Panc1 (cell line): ENCODE measurements at regions not wholly inside any gene's neighbourhood (a gene's known extent, or its start where the extent isn't known, plus 50 kb on each side); places are given as distances from the start of the nearest gene placed in this dataset.

Experiments used
- ATAC-seq: fragments of 200-7000 bp; cut with Tn5 transposase; 2 replicates; pipeline ENCODE4 v1.9.1; 2020; ENCODE audit warnings: mild to moderate bottlenecking, moderate library complexity
- BruUV-seq: library from RNA; stranded (reverse); fragments of 400-500 nt; replicated peaks from 2 replicates; lab custom pipeline; 2021; lab: Mats Ljungman, UMichigan
- CTCF ChIA-PET: fragments of 300-600 bp; sonication (Branson Sonifier 250); formaldehyde crosslinking; loops from one replicate; lab custom pipeline; 2022; ENCODE audit warnings: antibody characterized with exemption; lab: Charles Lee
- POLR2A ChIA-PET: fragments of 300-600 bp; sonication (Branson Sonifier 250); formaldehyde crosslinking; loops from one replicate; lab custom pipeline; 2022; ENCODE audit warnings: antibody characterized with exemption; lab: Charles Lee
- DNase-seq: peaks from one replicate; pipeline ENCODE4 v3.0.0-alpha.2; 2010; ENCODE audit warnings: low read depth, low spot score
- H3K27ac ChIP-seq: 2 replicates; pipeline ENCODE4 v1.5.1; 2011; ENCODE audit warnings: mild to moderate bottlenecking, low read length, inconsistent platforms
- H3K27me3 ChIP-seq: fragments of 200-500 bp; sonication (Bioruptor generic); 2 replicates; pipeline ENCODE4 v1.6.0; 2014; ENCODE audit warnings: low read length, inconsistent platforms; ENCODE audit not compliant: control insufficient read depth, insufficient read depth
- H3K36me3 ChIP-seq: fragments of 200-500 bp; sonication (Bioruptor generic); 2 replicates; pipeline ENCODE4 v1.5.1; 2014; ENCODE audit warnings: inconsistent platforms, mild to moderate bottlenecking, low read length, moderate library complexity; ENCODE audit not compliant: control insufficient read depth, insufficient read depth
- H3K4me1 ChIP-seq: 2 replicates; pipeline ENCODE4 v1.5.1; 2011; ENCODE audit warnings: inconsistent platforms, mild to moderate bottlenecking, low read length, moderate library complexity; ENCODE audit not compliant: control insufficient read depth, insufficient read depth
- H3K4me3 ChIP-seq, 2 experiments: 2 replicates each; pipeline ENCODE4 v1.5.1; 2011 to 2012; ENCODE audit warnings: low read depth in 2 of 2, low read length in 2 of 2, mild to moderate bottlenecking in 2 of 2, inconsistent platforms in 1 of 2, moderate library complexity in 1 of 2
- H3K9me3 ChIP-seq: fragments of 200-500 bp; sonication (Bioruptor generic); 2 replicates; pipeline ENCODE4 v1.5.1; 2014; ENCODE audit warnings: low read depth, mild to moderate bottlenecking, inconsistent platforms, low read length, moderate library complexity; ENCODE audit not compliant: control insufficient read depth, insufficient read depth
- POLR2AphosphoS5 ChIP-seq: IDR thresholded peaks from 2 replicates; pipeline ENCODE4 v1.6.1; 2012; ENCODE audit warnings: mild to moderate bottlenecking, low read depth, low read length, moderate library complexity
- SIN3A ChIP-seq: IDR thresholded peaks from 2 replicates; pipeline ENCODE4 v1.6.1; 2012; ENCODE audit warnings: low read depth, mild to moderate bottlenecking, low read length, moderate library complexity, borderline replicate concordance; ENCODE audit not compliant: insufficient read depth
- TCF7L2 ChIP-seq: IDR thresholded peaks from 2 replicates; pipeline ENCODE4 v1.6.1; 2011; ENCODE audit warnings: mild to moderate bottlenecking, low read depth, low read length, inconsistent platforms
- in situ Hi-C: cut with HindIII; loops from 2 replicates; pipeline ENCODE4 v1.10.0; 2016; ENCODE audit warnings: low sequenced_read_pairs, low pct_unique_long_range_greater_than_20kb
- intact Hi-C: fragments of 100-400 bp; cut with micrococcal nuclease; formaldehyde crosslinking; loops from one replicate; pipeline ENCODE4 v1.10.0; 2022; ENCODE audit not compliant: unreplicated experiment
- TF ChIP-seq, protein P1 (sequence below): fragments of 450-650 bp; IDR thresholded peaks from 2 replicates; pipeline ENCODE4 v1.5.1; 2017; ENCODE audit warnings: mild to moderate bottlenecking
- TF ChIP-seq, protein P2 (sequence below), 2 experiments: IDR thresholded peaks; 2 replicates each; pipeline ENCODE4 v1.6.1; 2011 to 2012; ENCODE audit warnings: low read depth in 2 of 2, control low read depth in 1 of 2, low read length in 1 of 2, mild to moderate bottlenecking in 1 of 2, moderate library complexity in 1 of 2; ENCODE audit not compliant: insufficient read depth in 1 of 2

DNA sequence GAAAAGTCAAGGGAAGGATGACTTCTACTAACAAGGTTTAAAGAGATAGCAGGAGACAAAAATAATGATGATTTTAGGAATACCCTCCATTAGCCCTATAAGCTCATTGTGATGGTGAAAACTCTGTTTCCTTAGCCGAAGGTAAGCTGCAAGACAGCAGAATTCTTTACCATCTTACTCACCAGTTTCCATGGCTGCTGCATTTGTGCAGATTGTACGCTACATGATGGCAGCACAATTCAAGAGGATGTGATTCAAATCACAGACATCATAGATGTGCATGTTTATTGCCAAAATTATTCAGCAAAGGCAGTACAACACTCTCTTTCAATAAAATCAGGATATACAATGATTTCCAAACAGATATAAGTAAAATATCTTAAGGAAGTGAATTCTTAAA lies 175.6 kb downstream of the SPATA31D1 start:
- ChIA-PET POLR2A (no interaction called here), CTCF (no interaction called here)
- no peaks in the 10 kb centered on the region for H3K4me1 ChIP-seq
- no peak overlapping the region for H3K27ac ChIP-seq
- DNase-seq (no peak), ATAC-seq (no peak)
- no peaks in the 10 kb centered on the region for H3K27me3 ChIP-seq
- H3K36me3 ChIP-seq: no peaks in the 10 kb centered on the region
- H3K9me3 ChIP-seq: no peaks in the 10 kb centered on the region
- in situ Hi-C loops: no loop called here
- no peak overlapping the region for H3K4me3 ChIP-seq
- no TSS peak for BruUV-seq
- intact Hi-C loops: no loop called here
- TF ChIP-seq POLR2AphosphoS5 (no peak), TCF7L2 (no peak), SIN3A (no peak)
- TF ChIP-seq, protein P1, sequence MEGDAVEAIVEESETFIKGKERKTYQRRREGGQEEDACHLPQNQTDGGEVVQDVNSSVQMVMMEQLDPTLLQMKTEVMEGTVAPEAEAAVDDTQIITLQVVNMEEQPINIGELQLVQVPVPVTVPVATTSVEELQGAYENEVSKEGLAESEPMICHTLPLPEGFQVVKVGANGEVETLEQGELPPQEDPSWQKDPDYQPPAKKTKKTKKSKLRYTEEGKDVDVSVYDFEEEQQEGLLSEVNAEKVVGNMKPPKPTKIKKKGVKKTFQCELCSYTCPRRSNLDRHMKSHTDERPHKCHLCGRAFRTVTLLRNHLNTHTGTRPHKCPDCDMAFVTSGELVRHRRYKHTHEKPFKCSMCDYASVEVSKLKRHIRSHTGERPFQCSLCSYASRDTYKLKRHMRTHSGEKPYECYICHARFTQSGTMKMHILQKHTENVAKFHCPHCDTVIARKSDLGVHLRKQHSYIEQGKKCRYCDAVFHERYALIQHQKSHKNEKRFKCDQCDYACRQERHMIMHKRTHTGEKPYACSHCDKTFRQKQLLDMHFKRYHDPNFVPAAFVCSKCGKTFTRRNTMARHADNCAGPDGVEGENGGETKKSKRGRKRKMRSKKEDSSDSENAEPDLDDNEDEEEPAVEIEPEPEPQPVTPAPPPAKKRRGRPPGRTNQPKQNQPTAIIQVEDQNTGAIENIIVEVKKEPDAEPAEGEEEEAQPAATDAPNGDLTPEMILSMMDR: no peak
- TF ChIP-seq, protein P2, sequence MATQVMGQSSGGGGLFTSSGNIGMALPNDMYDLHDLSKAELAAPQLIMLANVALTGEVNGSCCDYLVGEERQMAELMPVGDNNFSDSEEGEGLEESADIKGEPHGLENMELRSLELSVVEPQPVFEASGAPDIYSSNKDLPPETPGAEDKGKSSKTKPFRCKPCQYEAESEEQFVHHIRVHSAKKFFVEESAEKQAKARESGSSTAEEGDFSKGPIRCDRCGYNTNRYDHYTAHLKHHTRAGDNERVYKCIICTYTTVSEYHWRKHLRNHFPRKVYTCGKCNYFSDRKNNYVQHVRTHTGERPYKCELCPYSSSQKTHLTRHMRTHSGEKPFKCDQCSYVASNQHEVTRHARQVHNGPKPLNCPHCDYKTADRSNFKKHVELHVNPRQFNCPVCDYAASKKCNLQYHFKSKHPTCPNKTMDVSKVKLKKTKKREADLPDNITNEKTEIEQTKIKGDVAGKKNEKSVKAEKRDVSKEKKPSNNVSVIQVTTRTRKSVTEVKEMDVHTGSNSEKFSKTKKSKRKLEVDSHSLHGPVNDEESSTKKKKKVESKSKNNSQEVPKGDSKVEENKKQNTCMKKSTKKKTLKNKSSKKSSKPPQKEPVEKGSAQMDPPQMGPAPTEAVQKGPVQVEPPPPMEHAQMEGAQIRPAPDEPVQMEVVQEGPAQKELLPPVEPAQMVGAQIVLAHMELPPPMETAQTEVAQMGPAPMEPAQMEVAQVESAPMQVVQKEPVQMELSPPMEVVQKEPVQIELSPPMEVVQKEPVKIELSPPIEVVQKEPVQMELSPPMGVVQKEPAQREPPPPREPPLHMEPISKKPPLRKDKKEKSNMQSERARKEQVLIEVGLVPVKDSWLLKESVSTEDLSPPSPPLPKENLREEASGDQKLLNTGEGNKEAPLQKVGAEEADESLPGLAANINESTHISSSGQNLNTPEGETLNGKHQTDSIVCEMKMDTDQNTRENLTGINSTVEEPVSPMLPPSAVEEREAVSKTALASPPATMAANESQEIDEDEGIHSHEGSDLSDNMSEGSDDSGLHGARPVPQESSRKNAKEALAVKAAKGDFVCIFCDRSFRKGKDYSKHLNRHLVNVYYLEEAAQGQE (IDR thresholded peaks at IDR 0.05; ENCODE audit: insufficient read depth in 1 of 2, low read depth in 2 of 2, low read length in 1 of 2): no peak

DNA sequence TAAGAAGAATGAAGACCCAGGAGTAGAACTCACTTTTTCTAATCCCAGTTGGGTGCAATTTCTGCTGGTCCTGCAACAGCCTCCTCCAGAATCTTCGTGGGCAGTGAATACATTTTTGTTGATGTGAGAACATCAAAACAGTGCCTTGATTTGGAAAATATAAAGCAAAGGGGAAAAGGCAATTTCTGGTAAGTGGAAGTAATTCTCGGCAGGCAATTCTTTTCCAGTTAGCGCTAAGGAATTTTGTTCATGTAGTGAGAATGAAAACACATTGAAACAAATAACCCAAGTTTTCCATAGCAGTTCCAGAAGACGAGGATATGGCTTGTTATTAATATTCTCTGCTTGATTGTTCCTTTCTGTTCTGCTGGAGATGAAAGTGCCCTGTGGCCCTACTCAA lies 178.7 kb downstream of the SPATA31D1 start:
- ATAC-seq: no peak
- DNase-seq: no peak
- TF ChIP-seq TCF7L2: no peak
- TF ChIP-seq, protein P2 (IDR thresholded peaks at IDR 0.05; ENCODE audit: insufficient read depth in 1 of 2, low read depth in 2 of 2, low read length in 1 of 2): no peak
- TF ChIP-seq POLR2AphosphoS5: no peak
- TF ChIP-seq, protein P1: no peak
- TF ChIP-seq SIN3A: no peak
- no peaks in the 10 kb centered on the region for H3K9me3 ChIP-seq
- H3K4me1 ChIP-seq: no peaks in the 10 kb centered on the region
- CTCF ChIA-PET: no interaction called here
- no peaks in the 10 kb centered on the region for H3K27me3 ChIP-seq
- in situ Hi-C loops: no loop called here
- intact Hi-C loops: no loop called here
- BruUV-seq: no TSS peak
- POLR2A ChIA-PET: no interaction called here
- H3K4me3 ChIP-seq: no peak overlapping the region
- H3K27ac ChIP-seq: no peak overlapping the region
- no peaks in the 10 kb centered on the region for H3K36me3 ChIP-seq
